ENCODE measurements at regions not wholly inside any gene's neighbourhood (a gene's known extent, or its start where the extent isn't known, plus 50 kb on each side); places are given as distances from the start of the nearest gene placed in this dataset.
"Not testable (repeated sequence)": the region's sequence is repeated elsewhere in the genome, so short reads cannot be mapped to it uniquely, and the experiment has no call there.

DNA sequence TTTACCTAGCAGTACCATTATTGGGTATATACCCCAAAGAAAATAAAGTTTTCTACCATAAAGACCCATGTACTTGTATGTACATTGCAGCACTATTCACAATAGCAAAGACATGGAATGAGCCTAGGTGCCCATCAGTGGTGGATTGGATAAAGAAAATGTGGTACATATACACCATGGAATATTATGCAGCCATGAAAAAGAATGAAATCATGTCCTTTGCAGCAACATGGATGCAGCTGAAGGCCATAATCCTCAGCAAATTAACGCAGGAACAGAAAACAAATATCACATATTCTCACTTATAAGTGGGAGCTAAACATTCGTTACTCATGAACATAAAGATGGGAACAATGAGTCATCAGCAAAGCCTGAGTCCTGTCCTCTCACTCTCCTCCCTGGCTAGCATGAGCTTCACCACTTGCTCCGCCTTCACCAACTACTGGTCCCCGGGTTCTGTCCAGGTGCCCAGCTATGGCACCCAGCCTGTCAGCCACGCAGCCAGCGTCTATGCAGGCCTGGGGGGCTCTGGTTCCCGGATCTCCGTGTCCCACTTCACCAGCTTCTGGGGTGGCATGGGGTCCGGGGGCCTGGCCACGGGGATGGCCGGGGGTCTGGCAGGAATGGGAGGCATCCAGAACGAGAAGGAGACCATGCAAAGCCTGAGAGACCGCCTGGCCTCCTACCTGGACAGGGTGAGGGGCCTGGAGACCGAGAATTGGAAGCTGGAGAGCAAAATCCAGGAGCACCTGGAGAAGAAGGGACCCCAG lies 562.1 kb downstream of the ZNF674 start:
- not testable (repeated sequence) for FAIRE-seq

DNA sequence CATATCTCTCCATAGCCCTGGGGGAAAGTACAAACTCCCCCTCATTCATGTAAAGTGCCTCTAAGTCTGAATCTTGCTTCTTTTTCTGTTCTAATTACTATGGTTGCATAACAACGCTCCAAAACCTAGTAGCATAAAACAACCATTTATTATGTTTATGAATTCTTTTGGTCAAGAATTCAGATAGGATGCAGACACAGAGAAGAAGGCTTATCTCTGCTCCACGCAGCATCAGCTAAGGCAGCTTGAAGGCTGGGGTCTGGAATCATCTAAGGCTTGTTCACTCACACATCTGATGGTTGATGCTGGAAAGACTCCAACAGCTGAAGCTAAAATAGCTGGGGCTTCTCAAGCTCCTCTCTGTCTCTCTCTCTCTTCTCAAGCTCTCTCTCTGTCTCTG lies 564.5 kb downstream of the ZNF674 start:
- FAIRE-seq: no peak

- no peak for FAIRE-seq
Observed at GRCh38 chrX:45975633-45976032, 569.6 kb downstream of the ZNF674 start.

DNA sequence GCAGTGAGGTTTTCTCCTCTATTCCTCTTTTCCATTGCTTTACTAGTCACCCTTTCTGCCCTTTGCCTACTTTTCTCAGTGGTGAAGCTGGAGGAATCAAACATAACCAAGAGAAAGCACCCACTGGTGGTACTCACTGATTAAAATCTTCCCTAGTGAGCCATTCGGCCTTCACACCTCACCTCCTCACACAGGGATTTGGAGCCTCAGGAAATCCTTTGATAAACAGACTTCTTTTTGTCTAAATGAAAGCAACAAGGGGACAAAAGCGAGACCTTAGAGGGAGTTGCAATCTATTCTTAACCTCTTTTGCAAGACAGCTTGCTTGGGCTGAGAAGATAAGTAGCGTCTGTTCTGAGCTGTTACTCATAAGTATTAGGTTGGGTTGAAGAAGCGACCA lies 572.6 kb downstream of the ZNF674 start:
- no peak for FAIRE-seq

GRCh38 chrX:45959567-45959966 lies 585.7 kb downstream of the ZNF674 start:
- no peak for FAIRE-seq

GRCh38 chrX:45956191-45956870 lies 588.9 kb downstream of the ZNF674 start:
- FAIRE-seq: no peak

DNA sequence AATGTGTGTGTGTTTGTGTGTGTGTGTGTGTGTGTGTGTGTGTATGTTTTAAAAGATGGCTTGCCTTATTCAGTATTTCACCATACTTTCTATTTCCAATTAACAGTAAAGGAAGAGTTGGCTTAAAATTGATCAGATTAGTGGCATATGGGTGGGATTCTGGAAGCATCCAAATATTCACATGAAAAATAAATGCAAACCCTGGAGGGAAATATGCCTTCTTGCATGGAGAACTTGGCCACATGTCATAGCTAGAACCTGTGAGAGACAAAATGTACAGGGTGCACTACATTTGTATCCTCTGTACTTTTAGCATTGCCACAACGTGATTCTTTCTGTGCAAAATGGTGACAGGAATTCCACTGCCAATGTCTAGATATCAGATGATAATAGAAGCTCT lies 589.6 kb downstream of the ZNF674 start:
- FAIRE-seq: no peak

GRCh38 chrX:45954026-45954425 lies 591.2 kb downstream of the ZNF674 start:
- FAIRE-seq: no peak

DNA sequence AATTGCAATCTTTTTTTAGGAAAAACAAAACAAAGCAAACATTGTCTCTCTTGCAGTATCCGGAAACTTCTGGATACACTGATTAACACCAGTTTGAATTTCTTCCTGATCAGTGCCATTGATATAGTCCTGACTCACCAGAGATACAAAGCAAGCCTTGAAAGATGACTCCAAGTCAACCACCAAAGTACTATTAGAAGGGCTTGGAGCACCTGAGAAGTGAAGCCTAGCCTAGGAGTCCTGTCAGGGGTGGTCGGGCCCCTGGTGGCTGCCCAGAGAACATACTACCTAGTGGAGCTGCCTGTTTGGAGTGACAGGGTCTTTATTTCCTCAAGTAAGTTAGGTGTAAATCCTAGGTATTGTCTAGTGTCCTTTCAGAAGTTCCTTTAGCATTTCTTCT lies 593.2 kb downstream of the ZNF674 start:
- no peak for FAIRE-seq

- no peak for FAIRE-seq
Observed at GRCh38 chrX:45935408-45935807, 609.8 kb downstream of the ZNF674 start.

DNA sequence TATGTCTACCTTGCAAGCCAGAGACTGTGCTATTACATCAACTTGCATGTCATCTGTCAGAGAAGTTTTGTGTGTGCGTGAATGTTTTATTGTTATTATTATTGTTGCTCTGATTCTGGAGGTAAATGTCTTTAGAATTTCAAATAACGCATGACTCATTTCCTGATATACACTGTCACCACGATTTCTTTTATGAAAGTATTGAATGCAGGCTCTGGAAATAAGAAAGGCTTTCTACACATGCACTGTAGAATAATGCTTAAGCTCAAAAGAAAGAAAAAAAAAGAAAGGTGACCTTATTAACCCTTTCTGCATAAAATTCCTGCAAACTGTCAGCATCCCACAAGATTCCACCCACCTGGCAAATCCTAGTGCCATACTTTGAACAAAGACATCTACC lies 632.9 kb downstream of the ZNF674 start:
- FAIRE-seq: no peak

GRCh38 chrX:45907786-45908185 lies 637.4 kb downstream of the ZNF674 start:
- FAIRE-seq: no peak

DNA sequence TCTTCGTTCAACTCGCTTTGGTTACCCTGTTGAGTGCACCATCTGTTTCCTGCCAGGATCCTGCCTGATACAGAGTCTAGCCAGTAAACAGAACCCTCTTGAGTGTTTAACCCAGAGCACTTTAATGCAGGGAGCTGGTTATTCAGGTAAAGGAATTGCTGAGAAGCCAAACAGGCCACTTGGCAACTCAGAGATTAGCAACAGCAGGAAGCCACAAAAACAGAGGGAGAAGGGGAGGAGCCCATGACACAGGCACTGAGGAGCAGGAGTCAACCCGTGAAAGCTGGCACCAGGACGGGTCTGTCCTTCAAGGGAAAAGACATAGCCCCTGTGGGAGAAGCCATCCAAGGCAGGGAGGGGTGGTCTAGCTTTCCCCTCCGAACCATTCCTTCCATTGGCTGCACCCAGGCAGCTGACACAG lies 641.4 kb downstream of the ZNF674 start:
- FAIRE-seq: no peak

- no peak for FAIRE-seq
Observed at GRCh38 chrX:45900766-45901615, 644.2 kb downstream of the ZNF674 start.

- FAIRE-seq: no peak
Observed at GRCh38 chrX:45894864-45895645, 650.2 kb downstream of the ZNF674 start.

DNA sequence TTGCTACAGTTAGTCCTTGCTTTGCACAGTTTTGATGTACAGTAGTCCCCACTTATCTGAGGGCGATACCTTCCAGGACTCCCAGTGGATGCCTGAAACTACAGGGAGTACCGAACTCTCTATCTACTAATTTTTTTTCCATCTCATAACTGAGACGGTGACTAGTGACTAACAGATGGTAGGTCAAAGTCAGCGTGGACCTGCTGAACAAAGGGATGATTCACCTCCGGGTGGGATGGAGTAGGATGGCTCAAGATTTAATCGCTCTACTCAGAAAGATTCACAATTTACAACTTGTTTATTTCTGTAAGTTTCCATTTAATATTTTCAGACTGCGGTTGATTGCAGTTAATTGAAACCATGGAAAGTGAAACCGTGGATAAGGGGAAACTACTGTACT lies 655.8 kb downstream of the ZNF674 start:
- FAIRE-seq: no peak

GRCh38 chrX:45888518-45888917 lies 656.7 kb downstream of the ZNF674 start:
- no peak for FAIRE-seq

DNA sequence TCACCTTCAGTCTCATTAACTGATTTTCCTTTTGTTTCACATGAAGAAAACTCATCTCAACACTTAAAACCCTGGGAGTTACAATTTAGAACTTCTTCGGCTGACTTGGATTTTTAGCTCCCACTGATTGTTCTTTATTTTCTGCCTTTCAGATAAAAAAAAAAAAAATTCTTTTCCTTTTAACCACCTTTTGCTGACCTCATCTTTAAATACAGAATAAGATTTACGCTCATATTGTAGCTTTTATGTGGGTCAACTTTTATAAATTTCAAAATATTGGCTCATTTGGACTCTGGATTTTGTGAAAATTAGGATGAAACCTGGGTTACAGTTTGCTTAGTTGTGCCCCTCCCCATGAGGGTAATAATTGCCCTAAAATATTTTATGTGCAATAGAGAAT lies 659.3 kb downstream of the ZNF674 start:
- FAIRE-seq: no peak

- FAIRE-seq: no peak
Observed at GRCh38 chrX:45879512-45879911, 665.7 kb downstream of the ZNF674 start.

DNA sequence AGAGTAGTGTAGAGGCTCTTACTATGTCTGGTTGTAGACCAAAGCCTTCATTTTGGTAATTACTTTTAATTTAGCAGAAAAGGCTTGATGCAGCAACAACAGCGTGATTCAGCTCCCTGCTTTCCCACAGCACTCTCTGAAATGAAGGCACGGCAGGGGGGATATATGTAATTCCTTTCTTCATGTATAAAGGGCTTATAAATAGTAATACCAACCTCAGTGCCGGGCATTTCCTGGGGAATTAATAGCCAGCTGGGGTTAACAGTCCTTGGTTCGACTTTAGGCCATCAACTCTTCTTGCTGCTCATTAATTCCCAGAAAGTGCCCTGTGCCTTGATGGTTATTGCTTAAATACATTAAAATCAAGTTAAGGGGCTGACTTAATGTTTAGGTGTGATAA lies 669.0 kb downstream of the ZNF674 start:
- no peak for FAIRE-seq

DNA sequence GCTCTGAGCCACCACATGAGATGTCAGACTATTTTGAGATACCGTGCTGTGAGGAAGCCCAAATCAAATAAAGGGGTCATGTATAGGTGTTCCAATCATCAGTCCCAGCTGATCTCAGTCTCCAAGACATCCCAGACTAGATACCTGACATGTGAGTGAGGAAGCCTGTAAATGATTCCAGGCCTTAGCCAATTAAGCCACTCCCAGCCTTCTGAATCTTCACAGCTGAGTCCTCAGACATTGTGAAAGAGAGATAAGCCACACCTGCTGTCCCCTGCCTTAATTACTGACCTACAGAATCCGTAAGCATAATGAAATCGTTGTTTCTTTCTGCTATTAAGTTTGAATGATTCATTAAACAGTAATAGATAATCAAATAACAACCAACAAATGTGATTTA lies 671.4 kb downstream of the ZNF674 start:
- no peak for FAIRE-seq

DNA sequence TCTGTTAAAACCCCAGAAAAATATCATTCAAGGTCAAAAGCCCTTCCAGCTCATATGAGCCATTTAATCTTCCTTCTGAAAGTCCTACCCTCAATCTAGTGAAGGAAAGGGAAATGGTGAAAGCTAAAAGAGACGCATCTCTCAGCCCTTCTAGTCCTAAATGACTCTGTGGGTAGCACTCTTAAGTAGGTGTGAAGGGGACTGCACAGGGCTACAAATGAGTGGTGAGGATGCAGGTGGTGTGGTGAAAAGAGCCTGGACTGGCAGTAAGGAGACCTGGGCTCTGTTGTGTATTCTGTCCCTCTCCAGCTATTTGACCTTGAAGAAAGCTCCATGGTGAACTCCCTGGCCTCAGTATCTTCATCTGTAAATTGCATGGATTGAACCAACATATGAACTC lies 671.8 kb upstream of the DIPK2B start:
- FAIRE-seq: no peak

DNA sequence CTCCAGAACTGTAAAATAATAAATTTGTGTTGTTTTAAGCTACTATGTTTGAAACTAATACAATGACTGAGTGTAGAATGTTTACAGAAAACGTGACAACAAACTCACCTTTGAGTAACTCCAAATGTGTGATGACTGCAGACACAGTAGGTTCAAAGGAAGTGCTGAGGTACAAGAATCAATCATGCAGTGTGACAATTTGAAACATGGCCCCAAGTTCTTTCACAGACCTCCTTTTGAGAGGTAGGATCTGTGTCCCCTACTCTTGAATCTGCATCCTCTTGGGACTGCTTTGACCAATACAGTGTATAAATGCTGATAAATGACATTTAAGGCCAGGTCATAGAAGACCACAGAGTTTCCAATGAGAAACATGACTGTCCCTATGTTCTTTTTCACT lies 667.7 kb upstream of the DIPK2B start:
- FAIRE-seq: no peak
